SK-N-SH (cell line): ENCODE measurements at regions not wholly inside any gene's neighbourhood (a gene's known extent, or its start where the extent isn't known, plus 50 kb on each side); places are given as distances from the start of the nearest gene placed in this dataset.
"Not testable (repeated sequence)": the region's sequence is repeated elsewhere in the genome, so short reads cannot be mapped to it uniquely, and the experiment has no call there.

ENCODE experiments used
- CTCF ChIP-seq: fragments of 200-600 bp; sonication (generic); IDR thresholded peaks from 2 replicates; pipeline ENCODE4 v1.6.1; 2017; ENCODE audit warnings: antibody characterized with exemption, mild to moderate bottlenecking, moderate library complexity
- EP300 ChIP-seq, 2 experiments: IDR thresholded peaks; 2 replicates each; pipeline versions ENCODE4 v1.4.0 to v1.6.1; 2012; ENCODE audit warnings: borderline replicate concordance in 1 of 2, low read depth in 1 of 2, low read length in 1 of 2
- FOXJ3 ChIP-seq: sonication (generic); formaldehyde crosslinking; IDR thresholded peaks from 2 replicates; pipeline ENCODE4 v1.5.1; 2020; ENCODE audit warnings: mild to moderate bottlenecking, missing genetic modification reagents
- FOXM1 ChIP-seq: IDR thresholded peaks from 2 replicates; pipeline ENCODE4 v1.4.0; 2012; ENCODE audit warnings: low read depth, mild to moderate bottlenecking
- MAX ChIP-seq: IDR thresholded peaks from 2 replicates; pipeline ENCODE4 v1.4.0; 2012; ENCODE audit warnings: low read depth
- PBX3 ChIP-seq: IDR thresholded peaks from 2 replicates; pipeline ENCODE4; 2012

GRCh38 chr20:1799746-1800145 lies 95.5 kb upstream of the SIRPA start:
- TF ChIP-seq CTCF; MAX; FOXJ3 (CRISPR knock-in tag); EP300 (IDR thresholded peaks at IDR 0.05; ENCODE audit: borderline replicate concordance in 1 of 2, low read depth in 1 of 2, low read length in 1 of 2); FOXM1; PBX3: not testable (repeated sequence)
